ENCODE measurements at regions not wholly inside any gene's neighbourhood (a gene's known extent, or its start where the extent isn't known, plus 50 kb on each side); places are given as distances from the start of the nearest gene placed in this dataset.
A peak's percentile ranks its signal among the peaks of the same experiment; 100 is the strongest.

DNA sequence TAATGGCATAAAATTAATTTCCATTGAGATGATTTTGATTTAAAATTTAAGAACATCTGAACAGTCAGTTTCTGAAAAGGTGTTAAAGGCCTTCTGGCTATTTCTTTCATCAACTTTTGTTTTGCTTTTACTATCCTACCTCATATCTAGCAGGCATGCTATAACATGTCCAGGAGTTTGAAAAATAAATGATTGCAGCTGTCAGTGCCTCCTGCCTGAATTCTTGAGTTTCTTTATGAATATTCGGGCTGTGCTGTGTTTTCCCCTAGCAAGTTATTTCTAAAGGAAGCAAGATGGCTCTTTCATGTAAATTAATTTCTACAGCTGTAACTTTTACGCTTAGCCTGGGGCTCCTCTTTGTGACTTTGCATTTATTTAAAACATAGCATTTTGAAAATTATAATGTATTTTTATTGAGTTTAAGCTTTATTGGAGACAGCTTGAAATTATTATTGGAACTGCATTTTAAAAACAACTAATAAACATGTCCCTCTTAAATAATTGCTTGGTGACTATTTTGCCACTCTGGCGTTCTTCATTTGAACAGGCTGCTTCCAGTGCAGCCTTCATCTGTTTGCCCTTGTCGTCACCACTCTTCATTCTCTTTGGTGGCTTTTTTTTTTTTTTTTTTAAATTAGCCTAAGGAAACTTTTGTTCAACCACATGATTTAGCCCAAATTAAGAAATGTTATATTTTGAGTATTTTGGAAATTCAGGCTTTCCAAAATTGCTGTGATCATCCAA, 1083.4 kb upstream of the LRRN3 start:
- Histone ChIP-seq H3K4me3 (no peak overlapping the region), H3K4me1 (ENCODE audit: control insufficient read depth, insufficient read depth, low read length) (no peaks in the 10 kb centered on the region), H3K9me3 (replicated peaks; ENCODE audit: control insufficient read depth, insufficient read depth, low read length) (no peaks in the 10 kb centered on the region), H3K4me2 (ENCODE audit: control insufficient read depth, insufficient read depth) (no peak overlapping the region), H4K20me1 (ENCODE audit: control insufficient read depth, insufficient read depth) (no peaks in the 10 kb centered on the region), H3K36me3 (ENCODE audit: control insufficient read depth in 2 of 2, insufficient read depth in 2 of 2, low read length in 1 of 2) (no peaks in the 10 kb centered on the region), H2AFZ (ENCODE audit: control insufficient read depth, low read depth, low read length) (no peak overlapping the region), H3K27ac (ENCODE audit: control insufficient read depth, insufficient read depth) (no peak overlapping the region), H3K27me3 (replicated peaks in 1 of 2; ENCODE audit: control insufficient read depth in 2 of 2, insufficient read depth in 2 of 2, low read length in 1 of 2) (no peaks in the 10 kb centered on the region), H3K79me2 (ENCODE audit: control insufficient read depth, insufficient read depth, low read length) (no peaks in the 10 kb centered on the region), H3K9ac (ENCODE audit: control insufficient read depth, insufficient read depth, low read length) (no peak overlapping the region)
- intact Hi-C loops (cut with micrococcal nuclease; ENCODE audit: unreplicated experiment) (loop anchor here (10.0 kb wide), 1 partner anchor 1077 kb away; no protein-coding TSS in a partner anchor), in situ Hi-C loops (cut with MboI) (no loop called here)
- BruUV-seq (replicated peaks) = no TSS peak
- no peak for DNase-seq (ENCODE audit: low read depth, low spot score)
- RAD21 ChIA-PET (ENCODE audit: unreplicated experiment) = no interaction called here
- WGBS (ENCODE audit: insufficient coverage, insufficient replicate concordance, low lambda C conversion rate, missing lambda C conversion rate) = 24% methylated on average over 4 of the region's 4 CpGs
- CTCF ChIA-PET = no interaction called here
- ATAC-seq = peak; percentile 72
- TF ChIP-seq ZNF217 (IDR thresholded peaks at IDR 0.05) (no peak), RBBP5 (conservative IDR thresholded peaks at IDR 0.05) (no peak), NFIC (IDR thresholded peaks at IDR 0.05; ENCODE audit: low read depth, low read length) (peak; percentile 74; the same call in 1 of the 2 replicates), FOXM1 (IDR thresholded peaks at IDR 0.05; ENCODE audit: low read depth, low read length) (peak; percentile 60; the same call in 1 of the 2 replicates), SMC3 (IDR thresholded peaks at IDR 0.05; ENCODE audit: borderline replicate concordance, low read length) (no peak), BHLHE40 (IDR thresholded peaks at IDR 0.05; ENCODE audit: borderline replicate concordance in 1 of 2, low read depth in 2 of 2, low read length in 1 of 2) (no peak), TCF12 (IDR thresholded peaks at IDR 0.05; ENCODE audit: low read depth, low read length) (0 out of 2 replicates have a peak, but pooled peaks have one; percentile 36), CREM (IDR thresholded peaks at IDR 0.05; ENCODE audit: low read depth) (peak; percentile 33; the same call in 1 of the 2 replicates), BRCA1 (IDR thresholded peaks at IDR 0.05; ENCODE audit: low read depth, low read length) (no peak), SIX5 (IDR thresholded peaks at IDR 0.05; ENCODE audit: low read depth, low read length, severe bottlenecking) (no peak), JUNB (IDR thresholded peaks at IDR 0.05) (peak; percentile 64)
- TF ChIP-seq, protein P1, sequence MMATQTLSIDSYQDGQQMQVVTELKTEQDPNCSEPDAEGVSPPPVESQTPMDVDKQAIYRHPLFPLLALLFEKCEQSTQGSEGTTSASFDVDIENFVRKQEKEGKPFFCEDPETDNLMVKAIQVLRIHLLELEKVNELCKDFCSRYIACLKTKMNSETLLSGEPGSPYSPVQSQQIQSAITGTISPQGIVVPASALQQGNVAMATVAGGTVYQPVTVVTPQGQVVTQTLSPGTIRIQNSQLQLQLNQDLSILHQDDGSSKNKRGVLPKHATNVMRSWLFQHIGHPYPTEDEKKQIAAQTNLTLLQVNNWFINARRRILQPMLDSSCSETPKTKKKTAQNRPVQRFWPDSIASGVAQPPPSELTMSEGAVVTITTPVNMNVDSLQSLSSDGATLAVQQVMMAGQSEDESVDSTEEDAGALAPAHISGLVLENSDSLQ (IDR thresholded peaks at IDR 0.05) = peak; percentile 32; the same call in 1 of the 2 replicates
- FAIRE-seq = no peak
- SMC1A ChIA-PET (ENCODE audit: uncharacterized antibody, unreplicated experiment) = interaction anchor here (0.9 kb wide), 1 partner anchor 32 kb away, joined by 3 read pairs; no protein-coding TSS in a partner anchor
- POLR2A ChIA-PET = no interaction called here
